RWPE1 (cell line): ENCODE measurements at regions not wholly inside any gene's neighbourhood (a gene's known extent, or its start where the extent isn't known, plus 50 kb on each side); places are given as distances from the start of the nearest gene placed in this dataset.
A peak's percentile ranks its signal among the peaks of the same experiment; 100 is the strongest.

Source experiments
- CTCF ChIA-PET: fragments of 350-600 bp; sonication (Branson Sonifier 250); formaldehyde crosslinking; extraction: SDS; loops from one replicate; lab custom pipeline; 2021; lab: Yijun Ruan, JAX
- POLR2A ChIA-PET: fragments of 400-600 bp; formaldehyde crosslinking; extraction: SDS; loops from one replicate; lab custom pipeline; 2020; ENCODE audit warnings: antibody characterized with exemption; ENCODE audit not compliant: low non-redundant PET; lab: Yijun Ruan, JAX
- DNase-seq: peaks from one replicate; pipeline ENCODE4 v3.0.0; 2012; ENCODE audit warnings: low spot score
- H3K27ac ChIP-seq: fragments of 450-650 bp; 2 replicates; pipeline ENCODE4 v1.5.1; 2017
- TF ChIP-seq, protein P1 (sequence below): fragments of 450-650 bp; conservative IDR thresholded peaks from 2 replicates; pipeline ENCODE4 v1.5.1; 2017; ENCODE audit warnings: low read depth, mild to moderate bottlenecking

DNA sequence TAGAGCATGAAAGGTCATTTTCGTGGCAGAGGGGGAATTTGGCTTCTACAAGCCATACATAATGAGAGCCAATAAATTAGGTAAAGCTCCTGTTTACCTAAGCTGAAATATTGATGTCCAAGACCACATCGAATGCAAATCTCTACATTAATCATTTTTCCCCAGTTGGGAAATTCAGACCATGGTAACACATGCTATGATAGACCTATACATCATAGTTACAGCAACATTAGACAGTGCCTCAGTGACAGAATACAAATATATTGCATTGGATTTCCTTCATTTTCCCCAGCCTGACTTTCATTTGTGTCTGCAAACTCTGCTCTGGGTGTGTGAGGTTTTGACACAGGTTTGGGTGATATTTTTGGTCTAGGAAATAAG lies 1079.7 kb upstream of the TENM4 start:
- DNase-seq = no peak
- H3K27ac ChIP-seq = no peak overlapping the region
- CTCF ChIA-PET = no interaction called here
- TF ChIP-seq, protein P1, sequence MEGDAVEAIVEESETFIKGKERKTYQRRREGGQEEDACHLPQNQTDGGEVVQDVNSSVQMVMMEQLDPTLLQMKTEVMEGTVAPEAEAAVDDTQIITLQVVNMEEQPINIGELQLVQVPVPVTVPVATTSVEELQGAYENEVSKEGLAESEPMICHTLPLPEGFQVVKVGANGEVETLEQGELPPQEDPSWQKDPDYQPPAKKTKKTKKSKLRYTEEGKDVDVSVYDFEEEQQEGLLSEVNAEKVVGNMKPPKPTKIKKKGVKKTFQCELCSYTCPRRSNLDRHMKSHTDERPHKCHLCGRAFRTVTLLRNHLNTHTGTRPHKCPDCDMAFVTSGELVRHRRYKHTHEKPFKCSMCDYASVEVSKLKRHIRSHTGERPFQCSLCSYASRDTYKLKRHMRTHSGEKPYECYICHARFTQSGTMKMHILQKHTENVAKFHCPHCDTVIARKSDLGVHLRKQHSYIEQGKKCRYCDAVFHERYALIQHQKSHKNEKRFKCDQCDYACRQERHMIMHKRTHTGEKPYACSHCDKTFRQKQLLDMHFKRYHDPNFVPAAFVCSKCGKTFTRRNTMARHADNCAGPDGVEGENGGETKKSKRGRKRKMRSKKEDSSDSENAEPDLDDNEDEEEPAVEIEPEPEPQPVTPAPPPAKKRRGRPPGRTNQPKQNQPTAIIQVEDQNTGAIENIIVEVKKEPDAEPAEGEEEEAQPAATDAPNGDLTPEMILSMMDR = no peak
- POLR2A ChIA-PET = no interaction called here

DNA sequence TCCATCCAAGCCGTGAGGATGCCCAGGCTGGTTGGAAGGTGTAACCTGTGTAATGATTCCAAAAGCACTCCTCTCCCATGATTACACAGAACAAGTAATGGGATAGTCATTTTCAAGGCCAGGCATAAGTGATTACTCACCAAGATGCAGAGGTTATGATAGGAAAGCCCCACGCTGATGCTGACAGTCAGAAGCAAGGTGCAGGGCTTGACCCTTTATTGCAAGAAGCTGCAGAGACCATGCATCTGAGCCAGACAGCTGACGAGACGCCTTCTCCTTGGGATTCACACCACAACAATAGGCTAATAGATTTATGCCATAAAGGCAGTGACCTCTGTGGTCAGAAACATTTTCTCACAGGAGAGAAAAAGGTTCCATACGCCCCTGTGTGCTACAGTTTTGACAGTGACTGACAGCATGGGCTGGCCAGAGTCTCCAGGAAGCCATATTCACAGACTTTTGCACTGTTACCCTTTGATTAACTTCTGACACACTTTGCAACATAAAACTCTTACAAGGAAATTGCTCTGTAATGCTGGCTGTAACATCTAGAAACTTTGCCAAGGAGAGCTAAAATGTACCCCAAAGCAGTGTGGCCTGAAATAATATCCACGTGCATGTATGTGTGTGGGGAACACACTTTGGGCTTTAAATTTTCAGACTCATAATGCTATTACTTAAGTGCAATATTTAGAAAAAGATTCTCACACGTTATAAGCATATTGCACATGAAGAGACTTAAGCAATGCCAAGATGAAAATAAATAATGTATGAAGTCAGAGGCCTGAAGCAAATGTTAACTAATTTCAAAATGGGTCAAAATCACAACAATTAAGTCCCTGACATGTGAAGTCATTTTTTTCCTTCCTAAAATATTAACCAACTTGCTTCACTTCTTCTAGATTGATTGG lies 1079.0 kb upstream of the TENM4 start:
- no peak overlapping the region for H3K27ac ChIP-seq
- CTCF ChIA-PET = interaction anchor here (0.6 kb wide), 1 partner anchor 727 kb away, joined by 3 read pairs; no protein-coding TSS in a partner anchor
- peak; percentile 5 for DNase-seq
- POLR2A ChIA-PET = no interaction called here
- TF ChIP-seq, protein P1 = no peak

DNA sequence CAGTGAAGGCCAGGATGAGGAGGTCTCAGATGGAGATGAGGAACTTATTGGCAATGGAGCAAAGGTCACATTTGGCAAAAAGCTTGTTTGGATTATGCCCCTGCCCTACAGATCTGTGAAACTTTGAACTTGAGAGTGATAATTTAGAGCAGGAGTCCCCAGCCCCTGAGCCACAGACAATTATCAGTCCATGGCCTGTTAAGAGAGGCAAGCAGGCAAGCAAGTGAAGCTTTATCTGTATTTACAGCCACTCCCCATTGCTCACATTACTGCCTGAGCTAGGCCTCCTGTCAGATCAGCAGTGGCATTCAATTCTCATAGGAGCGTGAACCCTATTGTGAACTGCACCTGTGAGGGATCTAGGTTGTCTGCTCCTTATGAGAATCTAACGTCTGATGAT lies 1076.9 kb upstream of the TENM4 start:
- no peak overlapping the region for H3K27ac ChIP-seq
- no peak for DNase-seq
- POLR2A ChIA-PET = no interaction called here
- CTCF ChIA-PET = no interaction called here
- TF ChIP-seq, protein P1 = no peak

DNA sequence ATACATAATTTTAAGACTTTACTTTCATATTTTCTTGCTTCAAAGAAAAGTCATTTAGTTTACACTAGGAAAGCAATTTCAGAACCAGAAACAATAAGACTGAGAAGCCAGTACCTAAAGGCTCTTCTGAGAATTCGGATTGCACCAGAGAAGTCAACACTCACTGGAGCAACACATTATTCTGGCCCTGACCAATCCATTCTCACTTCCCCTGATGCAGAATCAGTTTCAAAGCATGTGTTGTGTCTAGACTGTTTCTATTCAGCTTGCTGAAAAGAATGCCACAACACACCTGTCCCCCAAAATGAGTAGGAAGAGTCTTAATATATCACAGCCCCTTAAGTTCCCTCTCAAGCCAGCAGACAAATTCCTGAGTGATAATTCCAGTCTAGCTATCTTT lies 1074.3 kb upstream of the TENM4 start:
- TF ChIP-seq, protein P1 = no peak
- POLR2A ChIA-PET = no interaction called here
- no peak overlapping the region for H3K27ac ChIP-seq
- CTCF ChIA-PET = no interaction called here
- DNase-seq = no peak

DNA sequence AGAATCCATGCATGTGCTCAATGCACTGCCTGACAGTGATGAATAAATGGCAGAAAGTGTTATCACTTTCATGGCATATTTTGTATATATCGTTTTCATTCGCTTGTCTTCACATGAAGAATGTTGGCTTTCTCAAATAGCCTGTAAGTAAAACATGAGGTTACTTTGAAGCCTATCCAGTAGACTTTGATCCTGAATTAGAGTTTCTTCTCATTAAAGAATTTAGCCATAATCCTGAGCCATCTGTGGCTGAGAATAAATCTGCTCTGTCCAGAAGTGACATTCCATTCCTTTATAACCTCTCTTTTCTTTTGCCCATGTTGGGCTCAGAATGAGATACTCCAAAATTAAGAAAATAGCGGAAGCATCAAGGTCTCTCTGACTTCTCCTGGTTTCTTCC lies 1071.7 kb upstream of the TENM4 start:
- ChIA-PET CTCF (interaction anchor here (0.7 kb wide), 1 partner anchor 353 kb away, joined by 6 read pairs; no protein-coding TSS in a partner anchor), POLR2A (no interaction called here)
- no peak overlapping the region for H3K27ac ChIP-seq
- TF ChIP-seq, protein P1 = no peak
- DNase-seq = no peak

DNA sequence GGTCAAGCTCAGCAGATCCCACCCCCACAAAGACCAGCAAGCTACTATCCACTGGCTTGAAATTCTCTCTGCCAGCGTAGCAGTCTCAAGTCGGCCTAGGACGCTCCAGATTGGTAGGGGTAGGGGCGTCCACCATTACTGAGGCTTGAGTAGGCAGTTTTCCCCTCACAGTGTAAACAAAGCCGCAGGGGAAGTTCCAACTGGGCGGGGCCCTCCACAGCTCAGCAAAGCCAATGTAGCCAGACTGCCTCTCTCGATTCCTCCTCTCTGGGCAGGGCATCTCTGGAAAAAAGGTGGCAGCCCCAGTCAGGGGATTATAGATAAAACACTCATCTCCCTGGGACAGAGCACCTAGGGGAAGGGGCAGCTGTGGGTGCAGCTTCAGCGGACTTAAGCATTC lies 1064.9 kb upstream of the TENM4 start:
- DNase-seq = no peak
- no peak overlapping the region for H3K27ac ChIP-seq
- POLR2A ChIA-PET = no interaction called here
- TF ChIP-seq, protein P1 = no peak
- CTCF ChIA-PET = no interaction called here
